IMR-90 (cell line): ENCODE measurements at regions not wholly inside any gene's neighbourhood (a gene's known extent, or its start where the extent isn't known, plus 50 kb on each side); places are given as distances from the start of the nearest gene placed in this dataset.

ENCODE experiments used
- ATAC-seq: fragments of 200-7000 bp; cut with Tn5 transposase; 2 replicates; pipeline ENCODE4 v1.9.1; 2020; ENCODE audit warnings: low read depth, mild to moderate bottlenecking, moderate library complexity
- BruUV-seq: library from RNA; stranded (reverse); fragments of 400-500 nt; replicated peaks from 2 replicates; lab custom pipeline; 2021; lab: Mats Ljungman, UMichigan
- CTCF ChIA-PET: fragments of 300-600 bp; formaldehyde crosslinking; extraction: SDS; loops from one replicate; lab custom pipeline; 2021; ENCODE audit warnings: antibody characterized with exemption; lab: Yijun Ruan, JAX
- POLR2A ChIA-PET: fragments of 300-600 bp; sonication (Branson Sonifier 250); formaldehyde crosslinking; loops from one replicate; lab custom pipeline; 2022; ENCODE audit warnings: antibody characterized with exemption; ENCODE audit not compliant: unreplicated experiment; lab: Charles Lee
- DNase-seq: peaks from one replicate; pipeline ENCODE4 v3.0.0; 2013
- H2AFZ ChIP-seq: replicated peaks from 2 replicates; pipeline ENCODE3; 2013; ENCODE audit warnings: low read length, mild to moderate bottlenecking; ENCODE audit not compliant: poor library complexity
- H2AK5ac ChIP-seq: 2 replicates; pipeline ENCODE4 v1.6.1; 2013; ENCODE audit warnings: low read depth, low read length, inconsistent platforms
- H2AK9ac ChIP-seq: replicated peaks from 2 replicates; pipeline ENCODE3; 2013; ENCODE audit warnings: mild to moderate bottlenecking, low read depth, low read length, moderate library complexity; ENCODE audit not compliant: poor library complexity
- H2BK120ac ChIP-seq: 2 replicates; pipeline ENCODE4 v1.6.1; 2013; ENCODE audit warnings: low read depth, low read length, inconsistent platforms
- H2BK15ac ChIP-seq: 3 replicates; pipeline ENCODE4 v1.6.1; 2013; ENCODE audit warnings: low read depth, low read length, inconsistent platforms
- H2BK20ac ChIP-seq: 2 replicates; pipeline ENCODE4 v1.6.1; 2013; ENCODE audit warnings: low read depth, mild to moderate bottlenecking, inconsistent platforms, low read length, moderate library complexity
- H2BK5ac ChIP-seq: 2 replicates; pipeline ENCODE4 v1.6.1; 2013; ENCODE audit warnings: mild to moderate bottlenecking, low read depth, low read length, inconsistent platforms; ENCODE audit not compliant: poor library complexity, severe bottlenecking
- H3K14ac ChIP-seq: replicated peaks from 2 replicates; pipeline ENCODE4 v1.6.1; 2013; ENCODE audit warnings: low read depth, low read length, inconsistent platforms
- H3K18ac ChIP-seq: 2 replicates; pipeline ENCODE4 v1.6.1; 2013; ENCODE audit warnings: low read depth, low read length, control low read depth
- H3K23ac ChIP-seq: 2 replicates; pipeline ENCODE4 v1.6.1; 2013; ENCODE audit warnings: low read depth, low read length, inconsistent platforms
- H3K27ac ChIP-seq: 2 replicates; pipeline ENCODE4 v1.5.1; 2013; ENCODE audit warnings: mild to moderate bottlenecking, control low read depth, low read length; ENCODE audit not compliant: insufficient read depth
- H3K27me3 ChIP-seq: 2 replicates; pipeline ENCODE4 v1.6.1; 2013; ENCODE audit warnings: low read length; ENCODE audit not compliant: control insufficient read depth, insufficient read depth
- H3K36me3 ChIP-seq: 2 replicates; pipeline ENCODE4 v1.6.1; 2013; ENCODE audit warnings: low read length, mixed read lengths; ENCODE audit not compliant: control insufficient read depth, insufficient read depth
- H3K4ac ChIP-seq: 2 replicates; pipeline ENCODE4 v1.6.1; 2013; ENCODE audit warnings: low read depth, low read length, inconsistent platforms
- H3K4me1 ChIP-seq: 2 replicates; pipeline ENCODE4 v1.6.1; 2013; ENCODE audit warnings: low read length, mixed read lengths; ENCODE audit not compliant: control insufficient read depth, insufficient read depth
- H3K4me2 ChIP-seq: 2 replicates; pipeline ENCODE4 v1.6.1; 2013; ENCODE audit warnings: low read depth, mild to moderate bottlenecking, control low read depth, low read length, moderate library complexity
- H3K4me3 ChIP-seq: 2 replicates; pipeline ENCODE4 v1.5.1; 2013; ENCODE audit warnings: low read depth, mild to moderate bottlenecking, control low read depth, low read length, moderate library complexity; ENCODE audit not compliant: insufficient read depth
- H3K56ac ChIP-seq: 2 replicates; pipeline ENCODE4 v1.6.1; 2013; ENCODE audit warnings: low read length, inconsistent platforms; ENCODE audit not compliant: insufficient read depth; ENCODE audit errors: extremely low read depth
- H3K79me1 ChIP-seq, 2 experiments: 2 replicates each; pipeline ENCODE4 v1.6.1; 2013; ENCODE audit warnings: low read length in 2 of 2, inconsistent platforms in 1 of 2, low read depth in 1 of 2
- H3K9ac ChIP-seq: 2 replicates; pipeline ENCODE4 v1.6.1; 2013; ENCODE audit warnings: low read depth, low read length, control low read depth
- H3K9me1 ChIP-seq: 2 replicates; pipeline ENCODE4 v1.6.1; 2013; ENCODE audit warnings: low read length, inconsistent platforms; ENCODE audit not compliant: insufficient read depth
- H3K9me3 ChIP-seq: 2 replicates; pipeline ENCODE4 v1.6.1; 2013; ENCODE audit warnings: low read length; ENCODE audit not compliant: control insufficient read depth, insufficient read depth
- H4K20me1 ChIP-seq: 2 replicates; pipeline ENCODE4 v1.6.1; 2013; ENCODE audit warnings: low read length, inconsistent platforms; ENCODE audit not compliant: insufficient read depth
- H4K5ac ChIP-seq: 2 replicates; pipeline ENCODE4 v1.6.1; 2013; ENCODE audit warnings: mild to moderate bottlenecking, low read depth, low read length, control low read depth
- H4K8ac ChIP-seq, 2 experiments: 2 replicates each; pipeline ENCODE4 v1.6.1; 2013; ENCODE audit warnings: low read depth in 2 of 2, low read length in 2 of 2, control low read depth in 1 of 2, inconsistent platforms in 1 of 2
- H4K91ac ChIP-seq: 2 replicates; pipeline ENCODE4 v1.6.1; 2013; ENCODE audit warnings: low read depth, low read length, inconsistent platforms; ENCODE audit not compliant: insufficient read depth
- BHLHE40 ChIP-seq: fragments of 150-350 bp; IDR thresholded peaks from 2 replicates; pipeline ENCODE4 v1.6.1; 2016; ENCODE audit warnings: mild to moderate bottlenecking, low read depth, low read length
- CEBPB ChIP-seq: IDR thresholded peaks from 2 replicates; pipeline ENCODE4 v1.6.1; 2012; ENCODE audit warnings: low read depth, low read length, improper control_type of control experiment
- CHD1 ChIP-seq: IDR thresholded peaks from 2 replicates; pipeline ENCODE4 v1.6.1; 2012; ENCODE audit warnings: low read depth, low read length, improper control_type of control experiment
- CTCF ChIP-seq: conservative IDR thresholded peaks from 2 replicates; pipeline ENCODE4 v1.5.1; 2012; ENCODE audit warnings: mild to moderate bottlenecking, low read depth, low read length, improper control_type of control experiment
- ELK1 ChIP-seq: fragments of 150-350 bp; IDR thresholded peaks from 2 replicates; pipeline ENCODE4 v1.6.1; 2016; ENCODE audit warnings: low read depth, mild to moderate bottlenecking, low read length, moderate library complexity, borderline replicate concordance
- FOS ChIP-seq: fragments of 150-350 bp; IDR thresholded peaks from 2 replicates; pipeline ENCODE4 v1.6.1; 2016; ENCODE audit warnings: low read depth, low read length
- MAFK ChIP-seq: IDR thresholded peaks from 2 replicates; pipeline ENCODE4 v1.6.1; 2012; ENCODE audit warnings: low read depth, low read length, improper control_type of control experiment
- MAZ ChIP-seq: IDR thresholded peaks from 2 replicates; pipeline ENCODE4 v1.6.1; 2012; ENCODE audit warnings: low read depth, mild to moderate bottlenecking, low read length, improper control_type of control experiment, moderate library complexity, borderline replicate concordance
- MXI1 ChIP-seq: IDR thresholded peaks from 2 replicates; pipeline ENCODE4 v1.6.1; 2012; ENCODE audit warnings: low read depth, mild to moderate bottlenecking, low read length, moderate library complexity, borderline replicate concordance
- NFE2L2 ChIP-seq: fragments of 150-350 bp; IDR thresholded peaks from 2 replicates; pipeline ENCODE4 v1.6.1; 2016; ENCODE audit warnings: low read depth, mild to moderate bottlenecking, low read length
- POLR2A ChIP-seq: IDR thresholded peaks from 2 replicates; pipeline ENCODE4 v1.6.1; 2012; ENCODE audit warnings: mild to moderate bottlenecking, low read depth, low read length
- RAD21 ChIP-seq: IDR thresholded peaks from 2 replicates; pipeline ENCODE4 v1.6.1; 2012; ENCODE audit warnings: low read length, improper control_type of control experiment
- RCOR1 ChIP-seq: IDR thresholded peaks from 2 replicates; pipeline ENCODE4 v1.6.1; 2012; ENCODE audit warnings: mild to moderate bottlenecking, low read length, improper control_type of control experiment; ENCODE audit not compliant: insufficient replicate concordance
- RFX5 ChIP-seq: IDR thresholded peaks from 2 replicates; pipeline ENCODE4 v1.8.0; 2012; ENCODE audit warnings: low read depth, mild to moderate bottlenecking, low read length, moderate library complexity
- SMC3 ChIP-seq: fragments of 150-350 bp; IDR thresholded peaks from 2 replicates; pipeline ENCODE4 v1.6.1; 2016; ENCODE audit warnings: low read depth, mild to moderate bottlenecking, antibody characterized with exemption, low read length, moderate library complexity
- USF2 ChIP-seq: fragments of 150-350 bp; IDR thresholded peaks from 2 replicates; pipeline ENCODE4 v1.6.1; 2017; ENCODE audit warnings: mild to moderate bottlenecking, antibody characterized with exemption, low read length, low read depth
- dilution Hi-C: fragments of 300-500 bp; cut with HindIII; formaldehyde crosslinking; loops from one replicate; pipeline ENCODE4 v1.14.3; 2018; ENCODE audit warnings: low sequenced_read_pairs; ENCODE audit not compliant: unreplicated experiment
- in situ Hi-C: fragments of 300-500 bp; cut with MboI; formaldehyde crosslinking; loops from 3 replicates; pipeline ENCODE4 v1.14.3; 2019; ENCODE audit warnings: low sequenced_read_pairs, inconsistent platforms, mixed read lengths
- intact Hi-C: fragments of 100-400 bp; cut with micrococcal nuclease; formaldehyde crosslinking; loops from 2 replicates; pipeline ENCODE4 v1.10.0; 2022

- no peaks in the 10 kb centered on the region for H3K9me1 ChIP-seq
- no peak overlapping the region for H2AK5ac ChIP-seq
- CTCF ChIA-PET = no interaction called here
- H3K9me3 ChIP-seq = no peaks in the 10 kb centered on the region
- H3K4me3 ChIP-seq = no peak overlapping the region
- no peak overlapping the region for H4K91ac ChIP-seq
- H2AK9ac ChIP-seq = no peak overlapping the region
- no peak overlapping the region for H3K27ac ChIP-seq
- H3K23ac ChIP-seq = no peak overlapping the region
- no TSS peak for BruUV-seq
- POLR2A ChIA-PET = no interaction called here
- H3K36me3 ChIP-seq = no peaks in the 10 kb centered on the region
- no peaks in the 10 kb centered on the region for H3K79me1 ChIP-seq
- DNase-seq = no peak
- no peak overlapping the region for H3K18ac ChIP-seq
- dilution Hi-C loops = no loop called here
- in situ Hi-C loops = no loop called here
- TF ChIP-seq POLR2A = no peak
- no peak for TF ChIP-seq ELK1
- no peak for TF ChIP-seq CTCF
- no peak for TF ChIP-seq CEBPB
- no peak for TF ChIP-seq SMC3
- TF ChIP-seq MAZ = no peak
- TF ChIP-seq RAD21 = no peak
- TF ChIP-seq FOS = no peak
- TF ChIP-seq RFX5 = no peak
- TF ChIP-seq BHLHE40 = no peak
- no peak for TF ChIP-seq USF2
- TF ChIP-seq NFE2L2 = no peak
- no peak for TF ChIP-seq CHD1
- TF ChIP-seq MXI1 = no peak
- no peak for TF ChIP-seq RCOR1
- TF ChIP-seq MAFK = no peak
- no peak overlapping the region for H3K14ac ChIP-seq
- no peaks in the 10 kb centered on the region for H3K4me1 ChIP-seq
- H4K20me1 ChIP-seq = no peaks in the 10 kb centered on the region
- no peak overlapping the region for H3K4ac ChIP-seq
- intact Hi-C loops = no loop called here
- no peak overlapping the region for H4K8ac ChIP-seq
- H2BK15ac ChIP-seq = no peak overlapping the region
- H3K4me2 ChIP-seq = no peak overlapping the region
- H3K56ac ChIP-seq = no peak overlapping the region
- H2BK120ac ChIP-seq = no peak overlapping the region
- no peak for ATAC-seq
- no peak overlapping the region for H4K5ac ChIP-seq
- no peaks in the 10 kb centered on the region for H3K27me3 ChIP-seq
- H3K9ac ChIP-seq = no peak overlapping the region
- no peak overlapping the region for H2BK20ac ChIP-seq
- H2BK5ac ChIP-seq = no peak overlapping the region
- H2AFZ ChIP-seq = no peak overlapping the region
Observed at GRCh38 chr2:107393516-107393915, 433.2 kb upstream of the RGPD4 start.
